Spleen (tissue), 11 donors: ENCODE measurements at regions not wholly inside any gene's neighbourhood (a gene's known extent, or its start where the extent isn't known, plus 50 kb on each side); places are given as distances from the start of the nearest gene placed in this dataset.

Experiments
- DNase-seq: peaks from one replicate; pipeline ENCODE4 v3.0.0-alpha.2; 2020
- H3K27ac ChIP-seq, 8 donors: fragments of 200-600 bp; sonication (generic) in 7 of 8; 1 replicate in 4 of 8; 2 replicates in 4 of 8; pipeline versions ENCODE4 v1.5.0 to v1.8.0; 2016 to 2021; ENCODE audit warnings: inconsistent platforms in 4 of 8, mild to moderate bottlenecking in 4 of 8, moderate library complexity in 1 of 8
- H3K27me3 ChIP-seq, 7 donors: fragments of 200-600 bp; sonication (generic) in 6 of 7; replicated peaks in 1 of 7; 1 replicate in 4 of 7; 2 replicates in 3 of 7; pipeline versions ENCODE4 v1.5.0 to v1.8.0; 2016 to 2021; ENCODE audit warnings: inconsistent platforms in 3 of 7, mild to moderate bottlenecking in 1 of 7
- H3K36me3 ChIP-seq, 6 donors: fragments of 200-600 bp; sonication (generic) in 5 of 6; 1 replicate in 4 of 6; 2 replicates in 2 of 6; pipeline versions ENCODE4 v1.5.0 to v1.8.0; 2016 to 2021; ENCODE audit warnings: inconsistent platforms in 2 of 6
- H3K4me1 ChIP-seq, 6 donors: fragments of 200-600 bp; sonication (generic) in 5 of 6; 1 replicate in 3 of 6; 2 replicates in 3 of 6; pipeline versions ENCODE4 v1.5.0 to v1.8.0; 2016 to 2021; ENCODE audit warnings: inconsistent platforms in 3 of 6
- H3K4me3 ChIP-seq, 8 donors: fragments of 200-600 bp; sonication (generic) in 7 of 8; 1 replicate in 4 of 8; 2 replicates in 4 of 8; pipeline versions ENCODE4 v1.5.0 to v1.8.0; 2016 to 2021; ENCODE audit warnings: inconsistent platforms in 4 of 8, mild to moderate bottlenecking in 4 of 8, moderate library complexity in 2 of 8
- H3K9me3 ChIP-seq, 8 donors: fragments of 200-600 bp; sonication (generic) in 7 of 8; 1 replicate in 4 of 8; 2 replicates in 4 of 8; pipeline versions ENCODE4 v1.5.0 to v1.8.0; 2016 to 2021; ENCODE audit warnings: inconsistent platforms in 4 of 8
- CTCF ChIP-seq, 11 experiments: fragments of 200-600 bp in 7 of 11; fragments of 450-650 bp in 4 of 11; sonication (generic) in 4 of 11; IDR thresholded peaks in 8 of 11; conservative IDR thresholded peaks in 3 of 11; 1 replicate in 7 of 11; 2 replicates in 4 of 11; pipeline versions ENCODE4 v1.4.0 to v1.8.0; 2016 to 2021; ENCODE audit warnings: antibody characterized with exemption in 11 of 11, inconsistent platforms in 4 of 11, mild to moderate bottlenecking in 1 of 11
- POLR2A ChIP-seq, 3 donors: fragments of 450-650 bp; IDR thresholded peaks; one replicate each; pipeline ENCODE4 v1.5.1; 2017; ENCODE audit warnings: antibody characterized with exemption in 3 of 3, mild to moderate bottlenecking in 1 of 3
- POLR2AphosphoS5 ChIP-seq, 3 donors: sonication (generic); formaldehyde crosslinking; IDR thresholded peaks; one replicate each; pipeline ENCODE4 v1.5.1; 2017; ENCODE audit warnings: antibody characterized with exemption in 3 of 3
- WGBS, 5 donors: extraction: QIAGEN DNeasy Blood & Tissue Kit in 3 of 5; methylation state at CpG; one replicate each; pipeline versions ENCODE4 v1.1.5 to v1.1.7; 2013 to 2018; 5-methylcytosine and 5-hydroxymethylcytosine counted together
- intact Hi-C: fragments of 100-400 bp; cut with DNase I; formaldehyde crosslinking; loops from one replicate; pipeline ENCODE4 v1.15.0; 2023; ENCODE audit warnings: low total_unique reads
- donor health status: healthy with polysubstance abuse.
- donor health status: DM: no; HTN: no; CAD: no; lungs with moderate emphysema.
- donor health status: DM: no; HTN: no; CAD: no.
- donor health status: Bipolar disorder and iron deficiency.
- donor health status: healthy.
- donor health status: DM: no; HTN: no; CAD: no.
- donor health status: DM: yes; HTN: yes; CAD: no.

GRCh38 chr10:128560406-128560805 is 434.2 kb upstream of the MKI67 start:
- intact Hi-C loops: no loop called here
- Histone ChIP-seq H3K4me3 (no peak overlapping the region), H3K9me3 (peaks cover 0 to 17% (median 4%) of the 10 kb centered on the region in 8 donors), H3K4me1 (no peaks in the 10 kb centered on the region), H3K27ac (no peak overlapping the region), H3K27me3 (peaks cover 0 to 8% (median 0%) of the 10 kb centered on the region in 7 donors), H3K36me3 (no peaks in the 10 kb centered on the region)
- 70 to 93% (median 88%) methylated on average over 1 of the region's 1 CpG for WGBS, 5 donors
- TF ChIP-seq POLR2A (IDR thresholded peaks at IDR 0.05): no peak
- no peak for TF ChIP-seq POLR2AphosphoS5 (IDR thresholded peaks at IDR 0.05)
- no peak for TF ChIP-seq CTCF (IDR thresholded peaks at IDR 0.05 in 8 of 11, conservative IDR thresholded peaks at IDR 0.05 in 3 of 11)
- DNase-seq: no peak

GRCh38 chr10:128560993-128561392 is 434.8 kb upstream of the MKI67 start:
- no peak for DNase-seq
- Histone ChIP-seq H3K36me3 (no peaks in the 10 kb centered on the region), H3K4me3 (no peak overlapping the region), H3K9me3 (peaks cover 0 to 17% (median 4%) of the 10 kb centered on the region in 8 donors), H3K27ac (no peak overlapping the region), H3K4me1 (no peaks in the 10 kb centered on the region), H3K27me3 (peaks cover 0 to 6% (median 0%) of the 10 kb centered on the region in 7 donors)
- TF ChIP-seq CTCF (IDR thresholded peaks at IDR 0.05 in 8 of 11, conservative IDR thresholded peaks at IDR 0.05 in 3 of 11) (no peak), POLR2A (IDR thresholded peaks at IDR 0.05) (no peak), POLR2AphosphoS5 (IDR thresholded peaks at IDR 0.05) (no peak)
- intact Hi-C loops: no loop called here
- WGBS, 5 donors: 94 to 97% (median 94%) methylated on average over 3 of the region's 3 CpGs

DNA sequence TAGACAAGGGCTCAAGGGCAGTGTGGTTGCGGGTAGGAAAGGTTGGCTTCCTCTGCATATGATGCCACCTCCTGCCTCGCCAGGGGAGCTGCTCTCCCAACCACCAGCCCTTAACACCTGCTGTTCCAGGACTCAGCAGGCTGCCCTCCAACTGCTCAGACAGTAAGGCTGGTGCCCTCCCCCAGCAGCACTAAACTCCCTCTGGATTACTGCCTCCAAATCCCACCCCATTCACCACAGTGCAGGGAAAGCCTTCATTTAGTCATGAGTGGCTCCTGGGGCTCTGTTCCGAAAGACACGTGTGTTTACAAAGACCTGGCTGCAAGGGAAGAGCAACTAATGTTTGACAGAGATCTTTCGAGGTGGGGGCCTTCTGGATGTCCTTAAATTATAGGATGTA is 437.2 kb upstream of the MKI67 start:
- Histone ChIP-seq H3K4me1 (no peaks in the 10 kb centered on the region), H3K4me3 (no peak overlapping the region), H3K27ac (no peak overlapping the region), H3K27me3 (peaks cover 0 to 14% (median 0%) of the 10 kb centered on the region in 7 donors), H3K36me3 (no peaks in the 10 kb centered on the region), H3K9me3 (peaks cover 0 to 17% (median 4%) of the 10 kb centered on the region in 8 donors)
- TF ChIP-seq POLR2A (IDR thresholded peaks at IDR 0.05) (no peak), CTCF (IDR thresholded peaks at IDR 0.05 in 8 of 11, conservative IDR thresholded peaks at IDR 0.05 in 3 of 11) (no peak), POLR2AphosphoS5 (IDR thresholded peaks at IDR 0.05) (no peak)
- DNase-seq: no peak
- WGBS, 5 donors: 77 to 90% (median 81%) methylated on average over 5 of the region's 5 CpGs
- intact Hi-C loops: no loop called here

DNA sequence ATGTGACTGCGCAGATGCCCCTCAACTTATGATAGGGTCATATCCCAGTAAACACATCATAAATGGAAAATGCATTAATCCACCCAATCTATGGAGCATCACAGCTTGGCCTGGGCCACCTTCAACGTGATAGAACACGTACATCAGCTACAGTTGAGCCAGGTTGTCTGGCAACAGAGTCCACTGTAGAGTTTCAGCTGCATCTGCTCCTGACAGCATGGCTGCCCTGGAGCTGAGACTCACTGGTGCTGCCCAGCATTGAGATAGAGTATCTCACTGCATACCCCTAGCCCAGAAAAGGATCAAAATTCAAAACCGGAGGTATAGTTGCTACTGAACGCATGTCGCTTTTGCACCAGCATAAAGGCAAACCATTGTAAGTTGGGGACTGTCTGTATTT is 437.7 kb upstream of the MKI67 start:
- DNase-seq: no peak
- peaks cover 0 to 17% (median 4%) of the 10 kb centered on the region in 8 donors for H3K9me3 ChIP-seq
- H3K36me3 ChIP-seq: no peaks in the 10 kb centered on the region
- H3K4me1 ChIP-seq: no peaks in the 10 kb centered on the region
- H3K27ac ChIP-seq: no peak overlapping the region
- intact Hi-C loops: no loop called here
- H3K27me3 ChIP-seq: peaks cover 0 to 14% (median 0%) of the 10 kb centered on the region in 7 donors
- TF ChIP-seq POLR2AphosphoS5 (IDR thresholded peaks at IDR 0.05): no peak
- no peak for TF ChIP-seq CTCF (IDR thresholded peaks at IDR 0.05 in 8 of 11, conservative IDR thresholded peaks at IDR 0.05 in 3 of 11)
- TF ChIP-seq POLR2A (IDR thresholded peaks at IDR 0.05): no peak
- no peak overlapping the region for H3K4me3 ChIP-seq
- 88 to 92% (median 89%) methylated on average over 6 of the region's 6 CpGs for WGBS, 5 donors
